ENCODE measurements at regions not wholly inside any gene's neighbourhood (a gene's known extent, or its start where the extent isn't known, plus 50 kb on each side); places are given as distances from the start of the nearest gene placed in this dataset.

GRCh38 chr14:99038431-99038820, 233.6 kb downstream of the BCL11B start:
- no peak for DNase-seq

- DNase-seq = no peak
Observed at GRCh38 chr14:99039331-99040041, 232.5 kb downstream of the BCL11B start.

GRCh38 chr14:99040052-99040451, 231.9 kb downstream of the BCL11B start:
- DNase-seq = no peak

- DNase-seq = no peak
Observed at GRCh38 chr14:99040711-99041110, 231.3 kb downstream of the BCL11B start.

- DNase-seq = no peak
Observed at GRCh38 chr14:99041141-99041819, 230.7 kb downstream of the BCL11B start.

DNA sequence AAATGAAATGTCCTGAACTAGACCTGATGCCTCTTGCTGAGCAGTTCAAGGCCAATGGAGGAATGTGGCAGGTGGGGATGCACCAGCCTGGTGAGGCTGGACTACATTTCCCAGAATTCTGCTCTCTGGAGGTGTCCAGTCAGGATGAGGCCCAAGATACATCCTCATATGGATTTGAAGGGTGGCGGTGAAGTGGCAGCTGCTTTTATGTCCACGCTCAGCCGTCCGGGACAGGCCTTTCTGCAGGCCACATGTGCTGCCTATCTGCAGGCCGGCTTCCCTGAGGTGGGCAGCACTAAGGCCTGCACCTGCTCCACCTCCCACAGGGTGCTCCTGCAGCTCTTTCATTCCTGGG, 230.2 kb downstream of the BCL11B start:
- no peak for DNase-seq

GRCh38 chr14:99042381-99043266, 229.4 kb downstream of the BCL11B start:
- no peak for DNase-seq

DNA sequence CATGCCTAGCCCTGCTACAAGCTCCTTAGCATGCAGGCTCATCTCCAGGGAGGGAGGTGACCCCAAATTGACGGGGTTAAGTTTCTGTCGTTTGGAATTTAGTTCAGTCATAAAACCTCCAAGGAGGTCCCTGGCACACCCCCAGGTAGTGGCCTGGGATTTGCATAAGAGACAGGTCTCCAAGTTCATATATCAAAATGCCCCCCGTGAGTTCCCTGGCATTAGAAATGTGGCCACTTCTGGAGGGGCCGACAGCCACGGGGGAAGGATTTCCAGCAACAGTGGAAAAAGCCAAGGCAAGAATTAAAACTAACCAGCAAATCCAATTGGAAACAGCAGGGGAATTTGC, 228.8 kb downstream of the BCL11B start:
- no peak for DNase-seq

- DNase-seq = no peak
Observed at GRCh38 chr14:99043756-99044155, 228.2 kb downstream of the BCL11B start.

GRCh38 chr14:99047441-99048031, 224.5 kb downstream of the BCL11B start:
- no peak for DNase-seq

DNA sequence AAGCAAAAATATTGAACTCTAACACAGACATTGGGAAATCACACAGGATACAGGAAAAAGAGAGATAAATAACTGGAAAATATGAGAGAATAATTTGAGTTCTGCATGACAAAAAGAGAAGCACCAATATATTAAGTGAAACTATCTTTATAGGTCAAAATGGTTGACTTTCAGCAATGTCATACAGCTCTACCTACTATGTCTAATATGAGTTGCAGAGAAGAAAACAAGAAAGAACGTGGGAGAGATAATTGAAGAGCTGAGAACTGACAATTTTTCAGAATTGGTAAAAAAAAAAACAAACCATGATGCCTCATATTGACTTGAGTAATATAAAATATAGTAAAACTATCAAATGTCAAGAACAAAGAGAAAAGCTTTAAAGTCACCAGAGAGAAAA, 221.7 kb downstream of the BCL11B start:
- DNase-seq = no peak

GRCh38 chr14:99052467-99052866, 219.5 kb downstream of the BCL11B start:
- DNase-seq = no peak

- no peak for DNase-seq
Observed at GRCh38 chr14:99055019-99055418, 217.0 kb downstream of the BCL11B start.

- DNase-seq = no peak
Observed at GRCh38 chr14:99055816-99056215, 216.2 kb downstream of the BCL11B start.

DNA sequence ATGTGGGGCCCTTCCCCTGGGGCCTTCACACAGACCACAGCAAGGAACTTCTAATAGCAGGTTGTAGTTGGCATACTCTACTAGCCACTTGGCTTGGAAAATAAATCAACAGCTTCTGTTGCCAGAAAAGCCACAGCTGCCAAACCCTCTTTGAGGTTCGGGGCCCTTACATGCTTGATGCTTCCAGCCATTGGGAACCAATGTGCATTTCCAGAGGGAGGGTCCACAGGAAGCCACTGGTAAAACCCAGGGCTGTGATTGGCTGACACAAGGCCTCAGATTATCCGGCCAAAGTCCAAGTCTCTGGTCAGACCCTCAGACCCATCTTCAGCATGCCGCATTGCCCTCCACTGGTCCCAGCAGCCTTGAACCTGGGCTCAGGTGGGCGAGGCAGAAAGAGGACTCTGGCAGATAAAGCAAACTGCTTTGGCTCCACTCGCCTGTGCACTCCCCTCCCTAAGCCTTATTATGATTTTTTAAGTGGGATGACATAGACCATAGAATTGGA, 214.4 kb downstream of the BCL11B start:
- no peak for DNase-seq

GRCh38 chr14:99058542-99058941, 213.5 kb downstream of the BCL11B start:
- DNase-seq = no peak

DNA sequence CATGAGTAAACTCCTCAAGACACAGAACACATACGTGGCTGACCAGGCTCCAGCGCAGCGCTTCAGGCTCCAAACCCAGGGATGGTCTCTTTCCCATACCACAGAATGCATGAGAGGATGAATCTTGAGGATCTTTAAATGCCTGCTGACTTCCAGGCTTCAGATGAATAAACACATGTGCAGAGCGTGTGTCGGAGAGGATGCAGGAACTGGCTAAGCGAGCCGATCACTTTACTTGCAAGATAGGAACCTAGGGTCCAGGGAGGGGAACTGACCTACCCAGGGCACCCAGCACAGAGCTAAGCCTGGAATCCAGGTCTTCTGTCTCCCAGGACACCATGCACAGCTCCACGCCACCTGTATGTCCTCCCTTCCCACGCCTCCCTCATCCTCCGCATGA, 209.8 kb downstream of the BCL11B start:
- no peak for DNase-seq

- no peak for DNase-seq
Observed at GRCh38 chr14:99062772-99063418, 209.1 kb downstream of the BCL11B start.

GRCh38 chr14:99063620-99064225, 208.3 kb downstream of the BCL11B start:
- no peak for DNase-seq

DNA sequence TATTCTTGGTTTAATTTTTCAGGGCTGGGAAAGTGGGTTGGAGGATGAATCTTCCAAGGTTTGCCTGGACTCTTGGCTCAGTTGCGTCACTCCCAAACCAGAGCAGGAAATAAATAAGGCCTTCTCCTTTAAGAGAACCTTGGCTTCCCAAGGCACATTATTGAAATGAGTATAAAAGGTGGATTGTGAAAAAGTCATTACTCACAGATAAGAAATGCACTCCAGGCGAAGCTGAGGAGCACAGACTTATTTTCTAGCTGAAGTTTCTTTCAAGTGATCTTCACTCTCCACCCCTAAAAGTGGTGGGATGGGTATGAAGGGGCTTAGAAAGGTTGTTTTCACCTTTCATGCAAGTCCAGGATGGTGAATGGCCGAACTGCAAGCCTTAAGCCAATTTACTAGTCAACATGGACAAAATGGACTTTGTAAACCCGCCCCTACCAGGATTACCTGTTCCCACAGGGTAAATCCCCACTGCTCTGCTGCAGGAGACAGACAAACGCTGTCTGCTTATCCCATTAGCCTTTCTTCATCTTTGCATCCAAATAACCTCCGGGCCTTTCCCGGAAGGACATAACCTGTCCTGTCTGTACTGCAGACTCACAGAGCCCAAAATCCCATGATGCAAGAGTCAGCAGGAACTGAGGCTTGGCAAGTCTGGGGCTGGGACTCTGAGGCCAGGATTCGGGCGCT, 207.6 kb downstream of the BCL11B start:
- no peak for DNase-seq

DNA sequence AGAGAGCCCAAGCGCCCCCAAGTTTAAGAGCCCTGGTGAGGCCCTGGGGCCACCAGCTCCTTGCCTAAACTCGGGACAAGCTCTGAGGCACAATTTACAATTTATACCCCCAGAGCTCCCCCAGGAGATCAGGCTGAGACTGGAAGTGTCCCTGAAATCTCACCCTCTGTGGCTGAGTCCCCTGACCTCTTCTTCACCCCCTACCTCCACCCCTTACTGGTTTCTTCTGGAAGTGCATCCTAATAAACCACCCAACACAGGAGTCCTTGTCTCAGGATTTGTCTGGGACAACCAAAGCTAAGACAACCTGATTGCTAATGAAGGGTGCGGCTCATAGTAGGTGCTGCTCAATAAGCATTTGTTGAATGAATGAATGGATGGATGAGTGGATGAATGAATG, 206.4 kb downstream of the BCL11B start:
- DNase-seq = no peak

GRCh38 chr14:99066378-99066777, 205.6 kb downstream of the BCL11B start:
- no peak for DNase-seq

Measured in SHP77 (cell line).